Hepatocyte (in vitro differentiated cells): ENCODE measurements at regions not wholly inside any gene's neighbourhood (a gene's known extent, or its start where the extent isn't known, plus 50 kb on each side); places are given as distances from the start of the nearest gene placed in this dataset.

Experiments used
- CTCF ChIP-seq: fragments of 200-600 bp; sonication (generic); IDR thresholded peaks from 2 replicates; pipeline ENCODE4 v1.5.1; 2016; ENCODE audit warnings: antibody characterized with exemption, mild to moderate bottlenecking; ENCODE audit not compliant: poor library complexity
- EZH2 ChIP-seq: fragments of 200-600 bp; sonication (generic); IDR thresholded peaks from 2 replicates; pipeline ENCODE4 v1.6.1; 2016; ENCODE audit warnings: antibody characterized with exemption, mild to moderate bottlenecking, borderline replicate concordance

- TF ChIP-seq CTCF = no peak
- no peak for TF ChIP-seq EZH2
Measured at GRCh38 chr1:60797351-60797750, 285.0 kb upstream of the NFIA start.
